Spleen (tissue), 7 donors: ENCODE measurements at regions not wholly inside any gene's neighbourhood (a gene's known extent, or its start where the extent isn't known, plus 50 kb on each side); places are given as distances from the start of the nearest gene placed in this dataset.

ENCODE experiments used
- POLR2AphosphoS5 ChIP-seq, 3 donors: sonication (generic); formaldehyde crosslinking; IDR thresholded peaks; one replicate each; pipeline ENCODE4 v1.5.1; 2017; ENCODE audit warnings: antibody characterized with exemption in 3 of 3
- TF ChIP-seq, protein P1 (sequence below), 11 experiments: fragments of 200-600 bp in 7 of 11; fragments of 450-650 bp in 4 of 11; sonication (generic) in 4 of 11; IDR thresholded peaks in 8 of 11; conservative IDR thresholded peaks in 3 of 11; 1 replicate in 7 of 11; 2 replicates in 4 of 11; pipeline versions ENCODE4 v1.4.0 to v1.8.0; 2016 to 2021; ENCODE audit warnings: antibody characterized with exemption in 11 of 11, inconsistent platforms in 4 of 11, mild to moderate bottlenecking in 1 of 11
- donor health status: DM: no; HTN: no; CAD: no; lungs with moderate emphysema.
- donor health status: DM: no; HTN: no; CAD: no.
- donor health status: DM: no; HTN: no; CAD: no.

GRCh38 chr2:217717646-217718045, 285.1 kb downstream of the TNS1 start:
- TF ChIP-seq, protein P1, sequence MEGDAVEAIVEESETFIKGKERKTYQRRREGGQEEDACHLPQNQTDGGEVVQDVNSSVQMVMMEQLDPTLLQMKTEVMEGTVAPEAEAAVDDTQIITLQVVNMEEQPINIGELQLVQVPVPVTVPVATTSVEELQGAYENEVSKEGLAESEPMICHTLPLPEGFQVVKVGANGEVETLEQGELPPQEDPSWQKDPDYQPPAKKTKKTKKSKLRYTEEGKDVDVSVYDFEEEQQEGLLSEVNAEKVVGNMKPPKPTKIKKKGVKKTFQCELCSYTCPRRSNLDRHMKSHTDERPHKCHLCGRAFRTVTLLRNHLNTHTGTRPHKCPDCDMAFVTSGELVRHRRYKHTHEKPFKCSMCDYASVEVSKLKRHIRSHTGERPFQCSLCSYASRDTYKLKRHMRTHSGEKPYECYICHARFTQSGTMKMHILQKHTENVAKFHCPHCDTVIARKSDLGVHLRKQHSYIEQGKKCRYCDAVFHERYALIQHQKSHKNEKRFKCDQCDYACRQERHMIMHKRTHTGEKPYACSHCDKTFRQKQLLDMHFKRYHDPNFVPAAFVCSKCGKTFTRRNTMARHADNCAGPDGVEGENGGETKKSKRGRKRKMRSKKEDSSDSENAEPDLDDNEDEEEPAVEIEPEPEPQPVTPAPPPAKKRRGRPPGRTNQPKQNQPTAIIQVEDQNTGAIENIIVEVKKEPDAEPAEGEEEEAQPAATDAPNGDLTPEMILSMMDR (IDR thresholded peaks at IDR 0.05 in 8 of 11, conservative IDR thresholded peaks at IDR 0.05 in 3 of 11): no peak
- no peak for TF ChIP-seq POLR2AphosphoS5 (IDR thresholded peaks at IDR 0.05)
